Endodermal cell (in vitro differentiated cells): ENCODE measurements at regions not wholly inside any gene's neighbourhood (a gene's known extent, or its start where the extent isn't known, plus 50 kb on each side); places are given as distances from the start of the nearest gene placed in this dataset.

Experiments used
- DNase-seq: peaks from one replicate; pipeline ENCODE4 v3.0.0-alpha.2; 2017
- H3K27ac ChIP-seq: 2 replicates; pipeline ENCODE4 v1.5.1; 2013; ENCODE audit warnings: mild to moderate bottlenecking, low read depth, low read length, moderate library complexity
- H3K27me3 ChIP-seq: 2 replicates; pipeline ENCODE4 v1.6.1; 2013; ENCODE audit warnings: mild to moderate bottlenecking, low read length, moderate library complexity; ENCODE audit not compliant: insufficient read depth, control insufficient read depth, poor library complexity, severe bottlenecking
- H3K36me3 ChIP-seq: 2 replicates; pipeline ENCODE4 v1.7.0; 2013; ENCODE audit warnings: mild to moderate bottlenecking, low read length, moderate library complexity; ENCODE audit not compliant: control insufficient read depth, insufficient read depth
- H3K4me1 ChIP-seq: one replicate; pipeline ENCODE4 v1.7.0; 2013; ENCODE audit warnings: low read length; ENCODE audit not compliant: control insufficient read depth, insufficient read depth
- H3K4me3 ChIP-seq: 2 replicates; pipeline ENCODE4 v1.5.1; 2013; ENCODE audit warnings: mild to moderate bottlenecking, low read length, moderate library complexity
- H3K9ac ChIP-seq: 2 replicates; pipeline ENCODE4 v1.6.1; 2013; ENCODE audit warnings: mild to moderate bottlenecking, low read length, moderate library complexity; ENCODE audit not compliant: poor library complexity, severe bottlenecking; ENCODE audit errors: extremely low read depth
- H3K9me3 ChIP-seq: 2 replicates; pipeline ENCODE4 v1.6.1; 2013; ENCODE audit warnings: mild to moderate bottlenecking, low read length, moderate library complexity; ENCODE audit not compliant: control insufficient read depth
- H3K27ac Mint-ChIP-seq: 2 replicates; pipeline ENCODE4 v1.8.0; 2020; ENCODE audit warnings: mixed read lengths
- H3K27me3 Mint-ChIP-seq: 2 replicates; pipeline ENCODE4 v1.8.0; 2021; ENCODE audit warnings: mild to moderate bottlenecking, mixed read lengths; ENCODE audit not compliant: insufficient read depth
- H3K36me3 Mint-ChIP-seq: 2 replicates; pipeline ENCODE4 v1.8.0; 2020; ENCODE audit warnings: low read depth, mixed read lengths
- H3K4me1 Mint-ChIP-seq: 2 replicates; pipeline ENCODE4 v1.8.0; 2020; ENCODE audit warnings: mixed read lengths
- H3K4me3 Mint-ChIP-seq: 2 replicates; pipeline ENCODE4 v1.8.0; 2020; ENCODE audit warnings: mild to moderate bottlenecking, moderate library complexity, mixed read lengths
- H3K9me3 Mint-ChIP-seq: 2 replicates; pipeline ENCODE4 v1.8.0; 2020; ENCODE audit warnings: mild to moderate bottlenecking, mixed read lengths
- CTCF ChIP-seq: fragments of 200-600 bp; sonication (generic); conservative IDR thresholded peaks from 2 replicates; pipeline ENCODE4 v1.5.0; 2021; ENCODE audit warnings: antibody characterized with exemption, mild to moderate bottlenecking
- WGBS, 2 experiments: methylation state at CpG; one replicate each; pipeline versions ENCODE4 v1.1.5 to v1.1.7; 2013; ENCODE audit warnings: missing lambda C conversion rate in 2 of 2, mixed read lengths in 1 of 2; ENCODE audit not compliant: insufficient coverage in 1 of 2, insufficient read length in 1 of 2; 5-methylcytosine and 5-hydroxymethylcytosine counted together

- Mint-ChIP-seq H3K9me3 (no peaks in the 10 kb centered on the region), H3K27me3 (peaks cover 2% of the 10 kb centered on the region), H3K4me1 (peaks cover 7% of the 10 kb centered on the region), H3K4me3 (no peak overlapping the region), H3K36me3 (no peaks in the 10 kb centered on the region), H3K27ac (no peak overlapping the region)
- Histone ChIP-seq H3K27ac (no peak overlapping the region), H3K4me3 (no peak overlapping the region), H3K36me3 (no peaks in the 10 kb centered on the region), H3K9me3 (no peaks in the 10 kb centered on the region), H3K9ac (no peak overlapping the region), H3K27me3 (no peaks in the 10 kb centered on the region), H3K4me1 (no peaks in the 10 kb centered on the region)
- TF ChIP-seq CTCF: no peak
- WGBS, 2 experiments: 76 to 79% methylated on average over 4 to 8 of the region's 8 CpGs
- DNase-seq: no peak
Observed at GRCh38 chr10:15444105-15445005, 73.3 kb upstream of the FAM171A1 start.

GRCh38 chr10:15442056-15442455 is 71.0 kb upstream of the FAM171A1 start:
- H3K4me1 Mint-ChIP-seq: peaks cover 11% of the 10 kb centered on the region
- no peaks in the 10 kb centered on the region for H3K27me3 Mint-ChIP-seq
- no peaks in the 10 kb centered on the region for H3K36me3 Mint-ChIP-seq
- WGBS, 2 experiments: 92 to 96% methylated on average over 8 to 14 of the region's 14 CpGs
- no peak for DNase-seq
- H3K36me3 ChIP-seq: no peaks in the 10 kb centered on the region
- H3K27me3 ChIP-seq: no peaks in the 10 kb centered on the region
- H3K9ac ChIP-seq: no peak overlapping the region
- no peak overlapping the region for H3K27ac Mint-ChIP-seq
- no peaks in the 10 kb centered on the region for H3K9me3 Mint-ChIP-seq
- H3K4me3 Mint-ChIP-seq: no peak overlapping the region
- H3K4me1 ChIP-seq: no peaks in the 10 kb centered on the region
- TF ChIP-seq CTCF: no peak
- no peak overlapping the region for H3K27ac ChIP-seq
- H3K9me3 ChIP-seq: no peaks in the 10 kb centered on the region
- H3K4me3 ChIP-seq: no peak overlapping the region

GRCh38 chr10:15440204-15440711 is 69.2 kb upstream of the FAM171A1 start:
- no peak overlapping the region for H3K27ac Mint-ChIP-seq
- Histone ChIP-seq H3K9me3 (no peaks in the 10 kb centered on the region), H3K4me1 (no peaks in the 10 kb centered on the region), H3K9ac (no peak overlapping the region), H3K36me3 (no peaks in the 10 kb centered on the region), H3K4me3 (no peak overlapping the region), H3K27me3 (no peaks in the 10 kb centered on the region), H3K27ac (no peak overlapping the region)
- no peak overlapping the region for H3K4me3 Mint-ChIP-seq
- peaks cover 11% of the 10 kb centered on the region for H3K4me1 Mint-ChIP-seq
- H3K36me3 Mint-ChIP-seq: no peaks in the 10 kb centered on the region
- DNase-seq: no peak
- no peak for TF ChIP-seq CTCF
- H3K9me3 Mint-ChIP-seq: no peaks in the 10 kb centered on the region
- H3K27me3 Mint-ChIP-seq: no peaks in the 10 kb centered on the region
- 92 to 93% methylated on average over 8 to 9 of the region's 9 CpGs for WGBS, 2 experiments
